Parathyroid adenoma (tissue), 2 donors: ENCODE measurements at regions not wholly inside any gene's neighbourhood (a gene's known extent, or its start where the extent isn't known, plus 50 kb on each side); places are given as distances from the start of the nearest gene placed in this dataset.
"Not testable (repeated sequence)": the region's sequence is repeated elsewhere in the genome, so short reads cannot be mapped to it uniquely, and the experiment has no call there.

Experiments
- H2AFZ ChIP-seq: fragments of 300-600 bp; sonication (generic); one replicate; pipeline ENCODE4 v1.7.0; 2017; ENCODE audit warnings: antibody characterized with exemption, mild to moderate bottlenecking
- H3K27ac ChIP-seq: fragments of 300-600 bp; sonication (generic); one replicate; pipeline ENCODE4 v1.7.0; 2017
- H3K27me3 ChIP-seq: fragments of 300-600 bp; sonication (generic); one replicate; pipeline ENCODE4 v1.7.0; 2017; ENCODE audit warnings: low read length; ENCODE audit not compliant: control insufficient read depth, insufficient read depth
- H3K36me3 ChIP-seq: fragments of 300-600 bp; sonication (generic); one replicate; pipeline ENCODE4 v1.7.0; 2017; ENCODE audit warnings: low read length; ENCODE audit not compliant: control insufficient read depth, insufficient read depth
- H3K4me1 ChIP-seq: fragments of 300-600 bp; sonication (generic); one replicate; pipeline ENCODE4 v1.7.0; 2017; ENCODE audit warnings: control low read depth
- H3K4me2 ChIP-seq: fragments of 300-600 bp; sonication (generic); one replicate; pipeline ENCODE4 v1.7.0; 2017; ENCODE audit warnings: low read length
- H3K4me3 ChIP-seq: fragments of 300-600 bp; sonication (generic); one replicate; pipeline ENCODE4 v1.7.0; 2017; ENCODE audit warnings: low read depth, low read length
- H3K79me2 ChIP-seq: fragments of 300-600 bp; sonication (generic); one replicate; pipeline ENCODE4 v1.7.0; 2017; ENCODE audit warnings: control low read depth
- H3K9ac ChIP-seq: fragments of 300-600 bp; sonication (generic); one replicate; pipeline ENCODE4 v1.7.0; 2017; ENCODE audit warnings: mild to moderate bottlenecking
- H3K9me3 ChIP-seq: fragments of 300-600 bp; sonication (generic); one replicate; pipeline ENCODE4 v1.7.0; 2017; ENCODE audit warnings: low read length; ENCODE audit not compliant: control insufficient read depth
- TF ChIP-seq, protein P1 (sequence below): fragments of 300-600 bp; sonication (generic); IDR thresholded peaks from one replicate; pipeline ENCODE4 v1.7.0; 2017; ENCODE audit warnings: antibody characterized with exemption, mild to moderate bottlenecking
- donor health status: primary hyperparathyroidism.

DNA sequence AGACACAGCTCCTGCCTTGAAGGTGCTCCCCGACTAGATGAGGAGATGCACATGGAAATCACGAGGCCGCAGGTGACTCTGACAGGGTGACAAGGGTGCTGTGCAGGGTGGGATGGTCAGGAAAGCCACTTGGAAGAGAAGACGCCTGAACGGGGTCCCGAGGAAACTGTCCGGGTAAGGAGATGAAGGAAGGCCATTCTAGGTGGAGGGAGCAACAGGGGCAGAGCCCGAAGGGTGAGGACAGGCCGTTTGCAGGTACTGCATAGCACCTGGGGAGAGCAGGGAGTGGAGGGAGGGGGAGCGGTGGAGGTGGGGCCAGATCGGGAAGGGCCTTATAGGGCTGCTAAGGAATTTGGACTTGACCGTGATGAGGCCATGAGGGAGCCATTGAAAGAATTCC is 105.6 kb upstream of the DLG1 start:
- Histone ChIP-seq H2AFZ (no peak overlapping the region), H3K9ac (no peak overlapping the region), H3K36me3 (no peaks in the 10 kb centered on the region), H3K4me3 (no peak overlapping the region), H3K9me3 (no peaks in the 10 kb centered on the region), H3K27me3 (no peaks in the 10 kb centered on the region), H3K79me2 (no peaks in the 10 kb centered on the region), H3K27ac (no peak overlapping the region), H3K4me1 (no peaks in the 10 kb centered on the region), H3K4me2 (no peak overlapping the region)
- TF ChIP-seq, protein P1, sequence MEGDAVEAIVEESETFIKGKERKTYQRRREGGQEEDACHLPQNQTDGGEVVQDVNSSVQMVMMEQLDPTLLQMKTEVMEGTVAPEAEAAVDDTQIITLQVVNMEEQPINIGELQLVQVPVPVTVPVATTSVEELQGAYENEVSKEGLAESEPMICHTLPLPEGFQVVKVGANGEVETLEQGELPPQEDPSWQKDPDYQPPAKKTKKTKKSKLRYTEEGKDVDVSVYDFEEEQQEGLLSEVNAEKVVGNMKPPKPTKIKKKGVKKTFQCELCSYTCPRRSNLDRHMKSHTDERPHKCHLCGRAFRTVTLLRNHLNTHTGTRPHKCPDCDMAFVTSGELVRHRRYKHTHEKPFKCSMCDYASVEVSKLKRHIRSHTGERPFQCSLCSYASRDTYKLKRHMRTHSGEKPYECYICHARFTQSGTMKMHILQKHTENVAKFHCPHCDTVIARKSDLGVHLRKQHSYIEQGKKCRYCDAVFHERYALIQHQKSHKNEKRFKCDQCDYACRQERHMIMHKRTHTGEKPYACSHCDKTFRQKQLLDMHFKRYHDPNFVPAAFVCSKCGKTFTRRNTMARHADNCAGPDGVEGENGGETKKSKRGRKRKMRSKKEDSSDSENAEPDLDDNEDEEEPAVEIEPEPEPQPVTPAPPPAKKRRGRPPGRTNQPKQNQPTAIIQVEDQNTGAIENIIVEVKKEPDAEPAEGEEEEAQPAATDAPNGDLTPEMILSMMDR = no peak

DNA sequence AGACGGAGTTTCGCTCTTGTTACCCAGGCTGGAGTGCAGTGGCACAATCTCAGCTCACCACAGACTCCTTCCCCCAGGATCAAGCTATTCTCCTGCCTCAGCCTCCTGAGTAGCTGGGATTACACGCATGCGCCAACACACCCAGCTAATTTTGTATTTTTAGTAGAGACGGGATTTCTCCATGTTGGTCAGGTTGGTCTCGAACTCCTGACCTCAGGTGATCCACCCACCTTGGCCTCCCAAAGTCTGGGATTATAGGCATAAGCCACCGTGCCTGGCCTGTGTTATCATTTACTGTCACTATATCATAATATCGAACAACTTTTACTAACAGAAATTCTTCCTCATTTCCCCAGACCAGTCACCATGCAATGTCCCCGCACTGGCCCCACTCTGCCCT is 104.0 kb upstream of the DLG1 start:
- H3K4me3 ChIP-seq, H3K4me2 ChIP-seq, H3K79me2 ChIP-seq, H3K9me3 ChIP-seq, H3K27me3 ChIP-seq, H3K36me3 ChIP-seq, H2AFZ ChIP-seq, H3K9ac ChIP-seq, H3K27ac ChIP-seq, H3K4me1 ChIP-seq: not testable (repeated sequence)

DNA sequence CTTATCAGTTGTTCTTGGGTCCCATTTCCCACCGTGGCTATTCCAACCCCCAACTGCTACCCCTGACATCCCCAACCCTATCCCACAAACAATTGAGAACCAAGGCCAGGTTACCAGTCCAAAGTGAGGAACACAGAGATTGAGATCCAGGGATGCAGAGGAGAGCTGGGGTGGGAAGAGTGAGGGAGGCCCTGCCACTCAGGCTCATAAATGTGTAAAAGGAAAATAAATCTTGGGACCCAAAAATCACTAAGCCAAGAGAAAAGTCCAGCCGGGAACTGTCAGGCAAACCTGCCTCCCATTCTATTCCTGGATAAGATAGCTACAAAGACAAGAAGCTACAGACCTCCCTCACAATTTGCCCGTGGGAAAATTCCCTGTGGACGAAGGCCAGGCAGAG is 101.1 kb upstream of the DLG1 start:
- Histone ChIP-seq H3K4me2 (no peak overlapping the region), H3K36me3 (no peaks in the 10 kb centered on the region), H3K4me3 (no peak overlapping the region), H2AFZ (no peak overlapping the region), H3K4me1 (peaks cover 7% of the 10 kb centered on the region), H3K79me2 (no peaks in the 10 kb centered on the region), H3K9me3 (no peaks in the 10 kb centered on the region), H3K9ac (no peak overlapping the region), H3K27me3 (no peaks in the 10 kb centered on the region), H3K27ac (no peak overlapping the region)
- TF ChIP-seq, protein P1 = no peak

DNA sequence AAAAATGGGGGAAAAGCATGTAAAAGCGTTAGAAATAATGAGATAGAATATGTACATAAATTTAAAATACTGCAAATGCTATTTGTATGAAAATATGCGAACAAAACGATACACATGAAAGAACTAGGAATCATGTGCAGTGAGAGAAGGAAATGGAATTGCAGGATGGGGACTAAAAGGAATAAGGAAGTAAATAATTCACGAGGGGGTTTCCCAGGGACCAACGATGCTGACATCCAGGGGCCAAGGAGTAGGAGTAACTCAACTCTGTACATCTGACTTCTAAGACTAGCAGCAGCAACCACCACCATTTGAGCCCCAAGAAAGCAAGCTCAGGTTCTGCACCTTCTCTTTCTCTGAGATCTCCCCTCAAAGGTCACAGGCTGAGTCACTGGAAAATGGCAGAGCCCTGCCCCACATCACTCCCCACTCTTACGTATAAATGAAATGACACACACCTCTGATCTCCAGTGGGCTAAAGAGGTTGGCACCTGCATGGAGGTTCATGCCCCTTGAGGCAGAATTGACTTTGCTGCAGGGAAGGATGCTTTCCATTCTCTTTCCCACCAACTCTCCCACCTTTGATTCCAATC is 100.0 kb upstream of the DLG1 start:
- Histone ChIP-seq H3K4me1 (peaks cover 7% of the 10 kb centered on the region), H3K27me3 (no peaks in the 10 kb centered on the region)
- TF ChIP-seq, protein P1 = no peak

DNA sequence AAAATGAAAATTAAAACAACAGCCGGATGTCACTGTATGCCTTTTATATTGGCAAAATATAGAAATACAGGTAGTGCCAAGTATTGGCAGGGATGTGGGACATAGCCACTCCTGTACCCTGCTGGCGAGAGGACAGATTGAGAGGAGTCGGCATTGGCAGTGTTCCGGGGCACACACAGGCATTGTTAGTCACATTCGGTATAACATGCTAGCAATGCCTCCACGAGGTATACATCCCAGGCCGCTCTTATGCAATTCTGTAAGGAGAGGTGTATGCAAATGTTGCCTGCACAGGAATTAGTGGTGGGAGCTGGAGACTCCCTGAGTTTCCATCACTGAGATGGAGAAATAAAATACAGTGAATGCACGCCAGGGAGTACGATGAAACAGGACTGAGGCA is 99.4 kb upstream of the DLG1 start:
- Histone ChIP-seq H3K9ac (no peak overlapping the region), H3K4me2 (no peak overlapping the region), H3K36me3 (no peaks in the 10 kb centered on the region), H3K9me3 (no peaks in the 10 kb centered on the region), H2AFZ (no peak overlapping the region), H3K4me3 (no peak overlapping the region), H3K4me1 (peaks cover 7% of the 10 kb centered on the region), H3K27me3 (no peaks in the 10 kb centered on the region), H3K79me2 (no peaks in the 10 kb centered on the region), H3K27ac (no peak overlapping the region)
- TF ChIP-seq, protein P1 = no peak

More for the DNA sequence above, 100.0 kb upstream of the DLG1 start:
- Histone ChIP-seq H3K36me3 (no peaks in the 10 kb centered on the region), H2AFZ (no peak overlapping the region), H3K27ac (no peak overlapping the region), H3K9me3 (no peaks in the 10 kb centered on the region), H3K4me2 (no peak overlapping the region), H3K79me2 (no peaks in the 10 kb centered on the region), H3K9ac (no peak overlapping the region), H3K4me3 (no peak overlapping the region)
